ENCODE measurements at regions not wholly inside any gene's neighbourhood (a gene's known extent, or its start where the extent isn't known, plus 50 kb on each side); places are given as distances from the start of the nearest gene placed in this dataset.

GRCh38 chr6:9942131-9942530 lies 472.7 kb downstream of the TFAP2A start:
- no peak for DNase-seq (ENCODE audit: low read depth in 3 of 3)

GRCh38 chr6:9938801-9939200 lies 476.1 kb downstream of the TFAP2A start:
- DNase-seq (ENCODE audit: low read depth in 3 of 3), result no peak

GRCh38 chr6:9937031-9937763 lies 477.7 kb downstream of the TFAP2A start:
- DNase-seq (ENCODE audit: low read depth in 3 of 3), result no peak

GRCh38 chr6:9936551-9936950 lies 478.3 kb downstream of the TFAP2A start:
- no peak for DNase-seq (ENCODE audit: low read depth in 3 of 3)

GRCh38 chr6:9933677-9934076 lies 481.2 kb downstream of the TFAP2A start:
- no peak for DNase-seq (ENCODE audit: low read depth in 3 of 3)

DNA sequence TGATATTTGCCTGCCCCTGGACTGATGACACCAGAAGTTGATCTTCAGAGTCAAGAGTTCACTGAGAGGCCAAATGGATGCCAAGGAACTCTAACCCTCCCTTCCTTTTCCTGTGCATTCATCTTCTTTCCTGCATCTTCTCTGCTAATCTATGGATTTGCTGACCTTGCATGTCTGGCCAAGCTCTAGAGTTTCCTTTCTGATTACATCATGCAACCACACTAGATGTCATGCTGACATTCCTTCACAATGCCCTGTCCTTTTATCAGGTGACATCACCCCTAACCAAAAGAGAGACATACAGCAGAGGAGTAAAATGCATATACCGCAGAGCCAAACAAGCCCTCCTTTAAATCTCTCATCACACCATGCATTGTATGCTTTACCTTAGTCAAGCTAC lies 487.6 kb downstream of the TFAP2A start:
- no peak for DNase-seq (ENCODE audit: low read depth in 3 of 3)

DNA sequence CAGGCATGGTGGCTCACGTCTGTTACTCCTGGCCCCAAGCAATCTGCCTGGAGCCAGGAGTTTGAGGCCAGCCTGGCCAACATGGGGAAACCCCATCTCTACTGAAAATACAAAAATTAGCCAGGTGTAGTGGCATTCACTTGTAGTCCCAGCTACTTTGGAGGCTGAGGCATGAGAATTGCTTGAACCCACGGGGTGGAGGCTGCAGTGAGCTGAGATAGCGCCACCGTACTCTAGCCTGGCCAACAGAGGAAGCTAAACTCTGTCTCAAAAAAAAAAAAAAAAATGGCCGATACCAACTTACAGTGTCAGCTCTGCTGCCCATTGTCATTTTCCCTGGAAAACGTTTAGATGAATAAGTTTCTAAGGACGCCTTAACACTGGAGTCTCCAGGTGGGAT lies 489.9 kb downstream of the TFAP2A start:
- no peak for DNase-seq (ENCODE audit: low read depth in 3 of 3)

- DNase-seq (ENCODE audit: low read depth in 3 of 3), result no peak
Observed at GRCh38 chr6:9921366-9921765, 493.5 kb downstream of the TFAP2A start.

GRCh38 chr6:9914951-9915350 lies 499.9 kb downstream of the TFAP2A start:
- DNase-seq (ENCODE audit: low read depth in 3 of 3), result no peak

- DNase-seq (ENCODE audit: low read depth in 3 of 3), result no peak
Observed at GRCh38 chr6:9901376-9901775, 513.5 kb downstream of the TFAP2A start.

DNA sequence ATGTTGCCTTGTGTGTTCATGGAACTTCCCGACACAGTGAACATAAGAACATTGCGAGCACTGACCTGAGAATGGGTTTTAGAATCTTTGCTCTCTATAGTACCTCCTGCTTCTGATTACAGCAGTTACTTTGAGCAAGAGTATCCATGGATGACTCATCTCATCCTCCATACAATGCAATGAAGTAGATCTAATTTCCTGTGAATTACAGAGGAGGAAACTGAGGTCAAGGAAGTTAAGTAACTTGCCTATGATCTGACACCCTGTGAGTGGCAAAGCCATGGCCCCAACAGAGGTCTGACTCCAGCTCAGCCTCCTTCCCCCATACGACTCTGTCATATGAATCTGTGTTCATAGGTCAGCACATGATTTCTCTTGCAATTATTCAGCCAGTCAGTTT lies 518.1 kb downstream of the TFAP2A start:
- DNase-seq (ENCODE audit: low read depth in 3 of 3), result no peak

- DNase-seq (ENCODE audit: low read depth in 3 of 3), result no peak
Observed at GRCh38 chr6:9890893-9891292, 524.0 kb downstream of the TFAP2A start.

DNA sequence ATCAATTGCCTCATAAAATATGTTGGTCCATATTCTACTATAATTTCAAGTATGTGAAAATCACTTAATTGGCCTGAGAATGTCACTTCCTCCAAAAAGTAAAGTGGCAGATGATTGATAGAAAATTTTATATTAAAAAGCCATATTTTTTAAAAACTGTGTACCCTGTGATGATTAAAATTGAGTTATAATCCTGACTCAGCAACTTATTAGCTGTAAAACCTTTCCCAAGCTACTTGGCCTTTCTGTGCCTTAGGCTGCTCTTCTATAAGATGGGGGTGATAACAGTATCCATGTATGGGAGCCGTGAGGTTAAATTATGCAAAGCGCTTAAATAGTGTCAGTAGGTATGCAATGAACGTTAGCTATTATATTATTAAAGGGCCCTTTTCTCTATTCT lies 524.4 kb downstream of the TFAP2A start:
- no peak for DNase-seq (ENCODE audit: low read depth in 3 of 3)

DNA sequence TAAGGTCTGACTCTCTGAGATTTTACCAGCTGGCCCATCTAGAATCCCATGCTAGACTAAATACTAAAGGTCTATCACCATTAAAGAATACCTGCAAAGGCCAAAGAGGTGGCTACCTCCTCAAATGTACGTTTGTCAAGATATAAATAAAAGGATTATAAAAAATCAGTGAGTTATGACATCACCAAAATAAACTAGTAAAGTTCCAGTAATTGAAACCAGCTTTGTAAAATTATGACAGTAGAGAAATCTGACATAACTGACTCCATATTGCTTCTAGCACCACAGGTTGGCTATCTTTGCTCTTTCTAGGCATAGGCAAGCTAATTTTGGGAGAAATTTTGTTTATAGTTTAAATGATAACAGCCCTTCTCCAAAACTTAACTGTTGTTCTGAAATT lies 536.3 kb downstream of the TFAP2A start:
- no peak for DNase-seq (ENCODE audit: low read depth in 3 of 3)

- no peak for DNase-seq (ENCODE audit: low read depth in 3 of 3)
Observed at GRCh38 chr6:9875605-9876353, 539.1 kb downstream of the TFAP2A start.

DNA sequence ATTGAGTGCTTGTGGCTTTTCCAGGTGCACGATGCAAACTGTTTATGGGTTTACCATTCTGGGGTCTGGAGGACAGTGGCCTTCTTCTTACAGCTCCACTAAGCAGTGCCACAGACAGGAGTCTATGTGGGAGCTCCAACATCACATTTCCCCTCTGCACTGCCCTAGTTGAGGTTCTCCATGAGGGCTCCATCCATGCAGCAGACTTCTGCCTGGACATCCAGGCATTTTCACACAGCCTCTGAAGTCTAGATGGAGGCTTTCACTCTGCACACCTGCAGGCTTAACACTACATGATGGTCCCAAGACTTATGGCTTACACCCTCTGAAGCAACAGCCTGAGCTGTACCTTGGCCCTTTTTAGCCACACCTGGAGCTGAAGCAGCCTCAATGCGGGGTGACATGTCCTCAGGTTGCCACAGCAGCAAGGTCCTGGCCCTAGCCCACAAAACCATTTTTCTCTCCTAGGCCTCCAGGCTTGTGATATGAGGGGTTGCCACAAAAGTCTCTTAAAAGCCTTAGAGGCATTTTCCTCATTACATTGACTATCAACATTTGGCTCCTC lies 552.2 kb downstream of the TFAP2A start:
- DNase-seq (ENCODE audit: low read depth in 3 of 3), result no peak

DNA sequence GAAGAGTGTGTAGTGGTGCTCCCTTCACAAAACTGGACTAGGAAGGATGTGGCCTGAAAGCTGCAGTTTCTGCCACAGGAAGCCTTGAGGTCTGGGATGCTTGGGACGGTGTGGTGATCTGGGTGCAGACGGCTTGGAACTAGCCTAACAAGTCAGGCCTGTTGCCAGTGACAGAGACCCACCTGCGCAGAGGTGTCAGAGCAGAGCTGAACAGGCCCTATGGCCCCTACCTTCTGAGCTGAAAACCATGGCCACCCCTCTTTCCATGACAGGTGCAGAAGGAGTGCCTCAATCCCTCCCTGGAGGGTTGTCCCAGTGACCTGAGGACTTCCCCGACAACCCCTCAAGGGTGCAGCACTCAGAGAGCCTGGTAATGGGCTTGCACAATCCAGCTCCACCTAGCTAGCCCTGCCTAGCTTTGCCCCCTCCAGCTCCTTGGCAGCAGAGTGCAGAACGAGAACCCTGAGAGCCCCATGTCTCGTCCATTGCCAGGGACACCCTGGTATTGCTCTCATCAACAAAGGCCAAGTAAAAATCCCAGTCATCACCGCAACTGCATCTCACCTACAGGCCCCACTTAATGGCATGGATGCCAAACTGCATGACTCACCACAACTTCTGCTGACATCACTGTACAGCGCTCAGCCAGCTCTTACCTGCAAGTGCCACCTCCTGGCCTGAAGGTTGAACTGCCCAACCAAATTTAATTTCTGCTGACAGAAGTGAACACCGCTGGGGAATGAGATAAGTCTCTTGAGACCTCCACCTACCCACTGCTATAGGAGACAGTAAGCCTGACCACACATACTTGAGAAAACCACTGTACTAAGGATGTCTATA lies 563.1 kb downstream of the TFAP2A start:
- no peak for DNase-seq (ENCODE audit: low read depth in 3 of 3)

DNA sequence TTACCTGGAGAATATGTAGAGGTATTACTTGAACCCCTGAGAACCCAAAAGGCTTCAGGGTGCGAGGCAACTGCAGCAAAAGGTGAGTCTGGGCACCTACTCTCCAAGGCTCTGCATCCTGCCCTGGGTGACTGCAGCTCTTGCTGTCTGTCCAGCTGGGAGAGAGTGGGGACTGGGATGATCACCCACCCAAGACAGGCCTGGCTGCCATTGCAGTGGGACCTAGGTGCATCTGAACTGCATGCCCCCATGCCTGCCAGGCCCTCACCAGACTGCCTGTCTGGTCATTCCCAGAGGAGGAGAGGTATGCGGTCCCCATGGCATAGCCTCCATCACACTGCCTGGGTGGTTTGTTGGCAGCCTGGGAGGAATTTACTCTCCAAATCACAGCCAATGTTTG lies 563.9 kb downstream of the TFAP2A start:
- DNase-seq (ENCODE audit: low read depth in 3 of 3), result no peak

GRCh38 chr6:9848094-9848493 lies 566.8 kb downstream of the TFAP2A start:
- no peak for DNase-seq (ENCODE audit: low read depth in 3 of 3)

- no peak for DNase-seq (ENCODE audit: low read depth in 3 of 3)
Observed at GRCh38 chr6:9841886-9842725, 572.8 kb downstream of the TFAP2A start.

DNA sequence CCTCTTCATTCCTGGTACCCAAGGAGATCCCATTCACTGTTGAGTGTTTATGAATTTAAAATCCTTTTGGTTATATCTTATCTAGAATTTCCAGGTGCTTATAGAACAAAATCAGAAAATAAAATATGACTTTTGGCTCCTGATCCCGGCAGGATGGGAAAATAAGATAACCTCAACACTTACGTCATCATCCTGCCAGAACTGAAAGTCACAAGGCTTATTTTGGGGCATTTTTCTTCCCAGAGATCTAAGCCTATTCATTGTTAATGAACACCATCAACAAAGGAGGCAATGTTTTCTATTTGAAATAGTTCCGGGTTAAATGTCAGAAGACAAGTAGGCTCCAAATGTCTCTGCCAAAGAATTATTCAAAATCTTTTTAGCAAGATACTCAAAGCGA lies 580.6 kb downstream of the TFAP2A start:
- DNase-seq (ENCODE audit: low read depth in 3 of 3), result no peak
